ENCODE measurements at regions not wholly inside any gene's neighbourhood (a gene's known extent, or its start where the extent isn't known, plus 50 kb on each side); places are given as distances from the start of the nearest gene placed in this dataset.
A peak's percentile ranks its signal among the peaks of the same experiment; 100 is the strongest.

GRCh38 chr1:115499253-115499652 lies 142.5 kb upstream of the VANGL1 start:
- Histone ChIP-seq H2BK120ac (ENCODE audit: low read depth, low read length) (no peak overlapping the region), H3K27me3 (ENCODE audit: control insufficient read depth in 1 of 2, insufficient read depth in 1 of 2, low read length in 2 of 2) (no peaks in the 10 kb centered on the region), H3K9me3 (ENCODE audit: control insufficient read depth, low read length) (no peaks in the 10 kb centered on the region), H4K91ac (ENCODE audit: low read length) (no peak overlapping the region), H3K79me1 (replicated peaks; ENCODE audit: low read length, poor library complexity, severe bottlenecking) (no peaks in the 10 kb centered on the region), H3K36me3 (ENCODE audit: control insufficient read depth in 1 of 2, insufficient read depth in 2 of 2, low read depth in 1 of 2, low read length in 2 of 2) (no peaks in the 10 kb centered on the region), H2AFZ (ENCODE audit: low read depth, low read length) (no peak overlapping the region), H3K4me2 (ENCODE audit: low read length, poor library complexity, severe bottlenecking) (no peak overlapping the region), H2BK5ac (ENCODE audit: low read depth, low read length, poor library complexity, severe bottlenecking) (no peak overlapping the region), H3K23ac (ENCODE audit: low read length in 2 of 2) (no peak overlapping the region), H4K8ac (ENCODE audit: low read length) (no peak overlapping the region), H3K4ac (ENCODE audit: low read depth in 1 of 2, low read length in 2 of 2) (no peak overlapping the region), H3K18ac (ENCODE audit: low read depth in 1 of 2, low read length in 2 of 2) (no peak overlapping the region), H3K4me3 (ENCODE audit: insufficient read depth in 1 of 2, low read depth in 1 of 2, low read length in 2 of 2) (no peak overlapping the region), H3K27ac (ENCODE audit: low read length, poor library complexity, severe bottlenecking) (no peak overlapping the region), H2BK12ac (ENCODE audit: low read length in 2 of 2) (no peak overlapping the region), H3K9ac (ENCODE audit: low read length) (no peak overlapping the region), H2AK5ac (ENCODE audit: low read length, severe bottlenecking) (peak overlapping the region; percentile 9), H3K4me1 (ENCODE audit: control insufficient read depth, insufficient read depth, low read depth, low read length) (peaks cover 23% of the 10 kb centered on the region), H2BK15ac (ENCODE audit: low read depth, poor library complexity, severe bottlenecking) (no peak overlapping the region), H3K14ac (ENCODE audit: low read length in 2 of 2) (no peak overlapping the region)
- WGBS, result 100% methylated on average over 2 of the region's 2 CpGs
- no peak for DNase-seq

GRCh38 chr1:115496904-115497527 lies 144.8 kb upstream of the VANGL1 start:
- no peak overlapping the region for H3K23ac ChIP-seq (ENCODE audit: low read length in 2 of 2)
- peak overlapping the region; percentile 87 for H2BK5ac ChIP-seq (ENCODE audit: low read depth, low read length, poor library complexity, severe bottlenecking)
- H3K18ac ChIP-seq (ENCODE audit: low read depth in 1 of 2, low read length in 2 of 2), result no peak overlapping the region
- no peak overlapping the region for H3K9ac ChIP-seq (ENCODE audit: low read length)
- 52% methylated on average over 4 of the region's 4 CpGs for WGBS
- no peaks in the 10 kb centered on the region for H3K27me3 ChIP-seq (ENCODE audit: control insufficient read depth in 1 of 2, insufficient read depth in 1 of 2, low read length in 2 of 2)
- H2BK15ac ChIP-seq (ENCODE audit: low read depth, poor library complexity, severe bottlenecking), result no peak overlapping the region
- peaks cover 35% of the 10 kb centered on the region for H3K4me1 ChIP-seq (ENCODE audit: control insufficient read depth, insufficient read depth, low read depth, low read length)
- no peak overlapping the region for H4K91ac ChIP-seq (ENCODE audit: low read length)
- peak overlapping the region; percentile 13 for H3K4me2 ChIP-seq (ENCODE audit: low read length, poor library complexity, severe bottlenecking)
- H3K79me1 ChIP-seq (replicated peaks; ENCODE audit: low read length, poor library complexity, severe bottlenecking), result no peaks in the 10 kb centered on the region
- no peak overlapping the region for H2BK120ac ChIP-seq (ENCODE audit: low read depth, low read length)
- no peak overlapping the region for H3K4ac ChIP-seq (ENCODE audit: low read depth in 1 of 2, low read length in 2 of 2)
- peak; percentile 54 for DNase-seq
- no peaks in the 10 kb centered on the region for H3K36me3 ChIP-seq (ENCODE audit: control insufficient read depth in 1 of 2, insufficient read depth in 2 of 2, low read depth in 1 of 2, low read length in 2 of 2)
- H2AFZ ChIP-seq (ENCODE audit: low read depth, low read length), result no peak overlapping the region
- no peak overlapping the region for H2BK12ac ChIP-seq (ENCODE audit: low read length in 2 of 2)
- H3K9me3 ChIP-seq (ENCODE audit: control insufficient read depth, low read length), result no peaks in the 10 kb centered on the region
- H3K4me3 ChIP-seq (ENCODE audit: insufficient read depth in 1 of 2, low read depth in 1 of 2, low read length in 2 of 2), result no peak overlapping the region
- H3K14ac ChIP-seq (ENCODE audit: low read length in 2 of 2), result no peak overlapping the region
- peak overlapping the region; percentile 78 for H3K27ac ChIP-seq (ENCODE audit: low read length, poor library complexity, severe bottlenecking)
- no peak overlapping the region for H4K8ac ChIP-seq (ENCODE audit: low read length)
- H2AK5ac ChIP-seq (ENCODE audit: low read length, severe bottlenecking), result peak overlapping the region; percentile 98

- Histone ChIP-seq H3K27ac (ENCODE audit: low read length, poor library complexity, severe bottlenecking) (no peak overlapping the region), H4K91ac (ENCODE audit: low read length) (no peak overlapping the region), H3K36me3 (ENCODE audit: control insufficient read depth in 1 of 2, insufficient read depth in 2 of 2, low read depth in 1 of 2, low read length in 2 of 2) (no peaks in the 10 kb centered on the region), H3K4me1 (ENCODE audit: control insufficient read depth, insufficient read depth, low read depth, low read length) (peaks cover 35% of the 10 kb centered on the region), H3K23ac (ENCODE audit: low read length in 2 of 2) (no peak overlapping the region), H3K27me3 (ENCODE audit: control insufficient read depth in 1 of 2, insufficient read depth in 1 of 2, low read length in 2 of 2) (no peaks in the 10 kb centered on the region), H2BK15ac (ENCODE audit: low read depth, poor library complexity, severe bottlenecking) (no peak overlapping the region), H2BK120ac (ENCODE audit: low read depth, low read length) (no peak overlapping the region), H3K79me1 (replicated peaks; ENCODE audit: low read length, poor library complexity, severe bottlenecking) (no peaks in the 10 kb centered on the region), H3K4me3 (ENCODE audit: insufficient read depth in 1 of 2, low read depth in 1 of 2, low read length in 2 of 2) (no peak overlapping the region), H3K4ac (ENCODE audit: low read depth in 1 of 2, low read length in 2 of 2) (no peak overlapping the region), H3K4me2 (ENCODE audit: low read length, poor library complexity, severe bottlenecking) (no peak overlapping the region), H2AFZ (ENCODE audit: low read depth, low read length) (no peak overlapping the region), H3K14ac (ENCODE audit: low read length in 2 of 2) (no peak overlapping the region), H2AK5ac (ENCODE audit: low read length, severe bottlenecking) (peak overlapping the region; percentile 41), H3K9ac (ENCODE audit: low read length) (no peak overlapping the region), H3K18ac (ENCODE audit: low read depth in 1 of 2, low read length in 2 of 2) (no peak overlapping the region), H2BK12ac (ENCODE audit: low read length in 2 of 2) (no peak overlapping the region), H3K9me3 (ENCODE audit: control insufficient read depth, low read length) (no peaks in the 10 kb centered on the region), H4K8ac (ENCODE audit: low read length) (no peak overlapping the region), H2BK5ac (ENCODE audit: low read depth, low read length, poor library complexity, severe bottlenecking) (no peak overlapping the region)
- peak; percentile 28 for DNase-seq
- WGBS, result 68% methylated on average over 6 of the region's 6 CpGs
These were observed 146.1 kb upstream of the VANGL1 start for GRCh38 chr1:115495625-115496024.

- 95% methylated on average over 3 of the region's 3 CpGs for WGBS
- H2BK5ac ChIP-seq (ENCODE audit: low read depth, low read length, poor library complexity, severe bottlenecking), result no peak overlapping the region
- no peak overlapping the region for H4K91ac ChIP-seq (ENCODE audit: low read length)
- peaks cover 35% of the 10 kb centered on the region for H3K4me1 ChIP-seq (ENCODE audit: control insufficient read depth, insufficient read depth, low read depth, low read length)
- no peak for DNase-seq
- H2BK12ac ChIP-seq (ENCODE audit: low read length in 2 of 2), result no peak overlapping the region
- H3K4ac ChIP-seq (ENCODE audit: low read depth in 1 of 2, low read length in 2 of 2), result no peak overlapping the region
- H3K4me2 ChIP-seq (ENCODE audit: low read length, poor library complexity, severe bottlenecking), result no peak overlapping the region
- peak overlapping the region; percentile 10 for H2AK5ac ChIP-seq (ENCODE audit: low read length, severe bottlenecking)
- H2AFZ ChIP-seq (ENCODE audit: low read depth, low read length), result no peak overlapping the region
- no peak overlapping the region for H2BK15ac ChIP-seq (ENCODE audit: low read depth, poor library complexity, severe bottlenecking)
- no peaks in the 10 kb centered on the region for H3K79me1 ChIP-seq (replicated peaks; ENCODE audit: low read length, poor library complexity, severe bottlenecking)
- H3K9ac ChIP-seq (ENCODE audit: low read length), result no peak overlapping the region
- H3K27ac ChIP-seq (ENCODE audit: low read length, poor library complexity, severe bottlenecking), result no peak overlapping the region
- H3K9me3 ChIP-seq (ENCODE audit: control insufficient read depth, low read length), result no peaks in the 10 kb centered on the region
- no peak overlapping the region for H3K23ac ChIP-seq (ENCODE audit: low read length in 2 of 2)
- no peaks in the 10 kb centered on the region for H3K36me3 ChIP-seq (ENCODE audit: control insufficient read depth in 1 of 2, insufficient read depth in 2 of 2, low read depth in 1 of 2, low read length in 2 of 2)
- H3K18ac ChIP-seq (ENCODE audit: low read depth in 1 of 2, low read length in 2 of 2), result no peak overlapping the region
- H3K14ac ChIP-seq (ENCODE audit: low read length in 2 of 2), result no peak overlapping the region
- H4K8ac ChIP-seq (ENCODE audit: low read length), result no peak overlapping the region
- H2BK120ac ChIP-seq (ENCODE audit: low read depth, low read length), result no peak overlapping the region
- H3K4me3 ChIP-seq (ENCODE audit: insufficient read depth in 1 of 2, low read depth in 1 of 2, low read length in 2 of 2), result no peak overlapping the region
- no peaks in the 10 kb centered on the region for H3K27me3 ChIP-seq (ENCODE audit: control insufficient read depth in 1 of 2, insufficient read depth in 1 of 2, low read length in 2 of 2)
These were observed 146.7 kb upstream of the VANGL1 start for GRCh38 chr1:115495111-115495510.

All from mesenchymal stem cell (in vitro differentiated cells and primary cell).